Astrocyte of the spinal cord (primary cell): ENCODE measurements at regions not wholly inside any gene's neighbourhood (a gene's known extent, or its start where the extent isn't known, plus 50 kb on each side); places are given as distances from the start of the nearest gene placed in this dataset.
"Not testable (repeated sequence)": the region's sequence is repeated elsewhere in the genome, so short reads cannot be mapped to it uniquely, and the experiment has no call there.

Experiments
- DNase-seq: peaks from one replicate; pipeline ENCODE4 v3.0.0; 2011; ENCODE audit warnings: low read depth, low spot score
- H3K4me3 ChIP-seq: 2 replicates; pipeline ENCODE4 v1.5.1; 2011; ENCODE audit warnings: low read depth, mild to moderate bottlenecking, low read length, moderate library complexity
- in situ Hi-C: cut with HindIII; loops from 2 replicates; pipeline ENCODE4 v1.10.0; 2017; ENCODE audit warnings: low sequenced_read_pairs
- TF ChIP-seq, protein P1 (sequence below): IDR thresholded peaks from 2 replicates; pipeline ENCODE4 v1.5.1; 2012; ENCODE audit warnings: low read depth, mild to moderate bottlenecking, low read length, inconsistent platforms

DNA sequence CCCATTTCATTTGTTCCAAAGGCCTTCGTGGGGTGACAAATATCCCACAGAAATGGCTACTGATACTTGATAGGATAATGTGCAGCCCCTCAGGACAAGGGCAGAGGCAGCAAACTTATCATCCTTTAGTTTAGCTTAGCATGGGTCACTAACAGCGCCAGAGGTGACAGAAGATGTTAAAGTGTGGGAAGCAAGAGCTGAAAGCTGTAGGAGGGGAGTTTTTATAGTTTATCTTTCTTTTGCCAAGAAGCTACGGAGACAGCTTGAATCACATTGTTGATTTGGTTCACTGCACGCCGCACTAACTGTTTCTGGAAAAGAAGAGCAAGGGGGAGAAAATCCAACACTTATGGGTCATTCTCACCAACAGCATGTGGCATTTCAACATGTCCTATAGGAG lies 773.9 kb upstream of the MMS22L start:
- TF ChIP-seq, protein P1, sequence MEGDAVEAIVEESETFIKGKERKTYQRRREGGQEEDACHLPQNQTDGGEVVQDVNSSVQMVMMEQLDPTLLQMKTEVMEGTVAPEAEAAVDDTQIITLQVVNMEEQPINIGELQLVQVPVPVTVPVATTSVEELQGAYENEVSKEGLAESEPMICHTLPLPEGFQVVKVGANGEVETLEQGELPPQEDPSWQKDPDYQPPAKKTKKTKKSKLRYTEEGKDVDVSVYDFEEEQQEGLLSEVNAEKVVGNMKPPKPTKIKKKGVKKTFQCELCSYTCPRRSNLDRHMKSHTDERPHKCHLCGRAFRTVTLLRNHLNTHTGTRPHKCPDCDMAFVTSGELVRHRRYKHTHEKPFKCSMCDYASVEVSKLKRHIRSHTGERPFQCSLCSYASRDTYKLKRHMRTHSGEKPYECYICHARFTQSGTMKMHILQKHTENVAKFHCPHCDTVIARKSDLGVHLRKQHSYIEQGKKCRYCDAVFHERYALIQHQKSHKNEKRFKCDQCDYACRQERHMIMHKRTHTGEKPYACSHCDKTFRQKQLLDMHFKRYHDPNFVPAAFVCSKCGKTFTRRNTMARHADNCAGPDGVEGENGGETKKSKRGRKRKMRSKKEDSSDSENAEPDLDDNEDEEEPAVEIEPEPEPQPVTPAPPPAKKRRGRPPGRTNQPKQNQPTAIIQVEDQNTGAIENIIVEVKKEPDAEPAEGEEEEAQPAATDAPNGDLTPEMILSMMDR = no peak
- in situ Hi-C loops = no loop called here
- no peak for DNase-seq
- H3K4me3 ChIP-seq = no peak overlapping the region

DNA sequence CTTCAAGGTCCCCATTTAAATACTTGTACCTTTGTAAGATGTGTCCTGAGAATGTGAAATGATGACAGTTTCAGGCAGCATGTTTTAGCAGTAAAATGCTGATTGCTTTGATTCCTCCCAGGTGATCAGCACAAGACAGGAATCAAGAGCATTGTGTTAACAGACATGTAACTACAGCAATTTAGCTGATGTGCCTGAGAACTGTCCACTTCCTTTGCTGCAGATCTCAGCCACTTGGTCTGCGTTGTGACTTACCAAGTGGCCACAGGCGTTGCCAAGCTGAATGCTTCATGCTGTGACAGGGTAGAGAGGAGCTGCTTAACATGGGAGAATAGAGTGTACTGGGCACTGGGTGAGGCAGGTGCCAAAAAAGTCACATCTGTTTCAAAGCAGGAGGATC lies 767.0 kb upstream of the POU3F2 start:
- H3K4me3 ChIP-seq = no peak overlapping the region
- in situ Hi-C loops = no loop called here
- TF ChIP-seq, protein P1 = no peak

DNA sequence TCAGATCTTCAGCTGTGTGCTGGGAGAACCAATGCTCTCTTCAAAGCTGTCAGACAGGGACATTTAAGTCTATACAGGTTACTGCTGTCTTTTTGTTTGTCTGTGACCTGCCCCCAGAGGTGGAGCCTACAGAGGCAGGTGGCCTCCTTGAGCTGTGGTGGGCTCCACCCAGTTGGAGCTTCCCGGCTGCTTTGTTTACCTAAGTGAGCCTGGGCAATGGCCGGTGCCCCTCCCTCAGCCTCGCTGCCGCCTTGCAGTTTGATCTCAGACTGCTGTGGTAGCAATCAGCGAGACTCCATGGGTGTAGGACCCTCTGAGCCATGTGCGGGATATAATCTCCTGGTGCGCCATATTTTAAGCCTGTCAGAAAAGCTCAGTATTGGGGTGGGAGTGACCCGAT lies 745.8 kb upstream of the POU3F2 start:
- in situ Hi-C loops, H3K4me3 ChIP-seq, DNase-seq: not testable (repeated sequence)

More for the DNA sequence above, 767.0 kb upstream of the POU3F2 start:
- no peak for DNase-seq

DNA sequence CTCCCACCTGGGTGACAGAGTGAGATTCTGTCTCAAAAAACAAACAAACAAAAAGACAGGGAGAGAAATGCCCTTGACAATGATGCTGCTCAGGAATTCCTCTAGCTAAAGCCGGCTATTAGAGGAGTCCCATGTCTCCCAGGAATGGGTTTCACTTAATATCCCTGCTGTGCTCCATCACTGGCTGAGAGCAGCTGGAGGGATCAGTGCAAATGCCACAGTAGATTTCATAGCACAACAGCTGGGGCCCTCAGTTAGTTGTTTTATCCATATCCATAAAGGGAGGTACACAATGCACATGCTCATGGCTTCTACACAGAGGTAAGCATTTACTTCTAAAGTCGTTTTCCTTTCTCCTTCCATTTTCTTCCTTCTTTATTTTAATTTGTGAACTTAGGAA lies 742.0 kb upstream of the POU3F2 start:
- in situ Hi-C loops = no loop called here
- H3K4me3 ChIP-seq = no peak overlapping the region
- DNase-seq = no peak
- TF ChIP-seq, protein P1 = no peak

DNA sequence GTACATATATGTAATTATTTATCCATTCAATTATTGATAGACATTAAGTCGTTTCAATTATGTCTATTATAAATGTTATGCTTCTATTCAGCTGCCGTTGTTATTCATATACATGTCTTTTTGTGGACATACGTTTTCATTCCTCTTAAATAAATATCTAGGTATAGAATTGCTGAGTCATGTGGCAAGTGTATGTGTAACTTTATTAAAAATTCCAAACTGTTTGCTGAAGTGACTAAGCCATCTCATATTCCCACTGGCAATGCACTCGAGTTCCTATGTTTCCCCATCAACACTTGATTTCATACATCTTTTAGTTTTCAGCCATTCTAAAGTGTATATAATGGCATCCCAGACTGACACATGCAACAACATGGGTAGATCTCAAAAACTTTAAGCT lies 739.7 kb upstream of the POU3F2 start:
- TF ChIP-seq, protein P1 = no peak
- DNase-seq = no peak
- in situ Hi-C loops = no loop called here
- H3K4me3 ChIP-seq = no peak overlapping the region

DNA sequence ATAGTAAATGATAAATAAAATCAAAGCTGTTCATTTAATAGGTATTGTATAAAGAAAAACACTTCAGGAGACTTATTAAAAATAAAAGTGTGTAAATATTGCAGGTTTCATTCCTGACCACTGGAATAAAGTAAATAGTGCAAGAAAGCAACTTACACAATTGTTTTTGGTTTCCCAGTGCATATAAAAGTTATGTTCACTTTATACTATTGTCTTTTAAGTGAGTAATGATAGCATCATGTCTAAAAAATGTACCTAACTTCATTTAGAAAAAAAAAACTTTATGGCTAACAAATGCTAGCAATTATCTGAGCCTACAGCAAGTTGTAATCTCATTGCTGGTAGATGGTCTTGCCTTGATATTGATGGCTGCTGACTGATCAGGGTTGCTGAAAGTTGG lies 726.6 kb upstream of the POU3F2 start:
- in situ Hi-C loops = no loop called here
- no peak overlapping the region for H3K4me3 ChIP-seq
- TF ChIP-seq, protein P1 = no peak
- DNase-seq = no peak

DNA sequence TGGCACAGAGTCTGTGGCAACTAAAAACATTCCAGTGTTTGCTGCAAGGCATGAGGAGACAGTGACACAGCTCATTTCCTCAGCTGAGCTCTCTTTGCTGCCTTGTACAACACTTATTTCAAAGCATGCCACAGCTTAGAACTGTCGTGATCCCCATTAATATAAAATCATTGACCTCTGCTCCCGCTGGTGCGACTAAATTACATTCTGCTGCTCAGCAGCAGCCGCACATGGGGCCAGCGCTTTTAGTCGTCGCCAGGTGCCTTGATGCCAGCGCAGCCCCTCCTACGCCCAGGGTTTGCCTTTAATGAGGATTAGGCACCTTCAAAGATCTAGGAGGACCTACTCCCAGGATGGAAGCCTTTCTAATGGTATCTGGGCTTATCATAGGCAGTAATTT lies 717.9 kb upstream of the POU3F2 start:
- TF ChIP-seq, protein P1 = no peak
- H3K4me3 ChIP-seq = no peak overlapping the region
- in situ Hi-C loops = no loop called here
- DNase-seq = no peak
